Lung (tissue), 11 donors: ENCODE measurements at regions not wholly inside any gene's neighbourhood (a gene's known extent, or its start where the extent isn't known, plus 50 kb on each side); places are given as distances from the start of the nearest gene placed in this dataset.

Experiments used
- ATAC-seq: fragments of 200-7000 bp; cut with Tn5 transposase; one replicate; pipeline ENCODE4 v1.9.1; 2020; ENCODE audit warnings: moderate number of reproducible peaks; ENCODE audit not compliant: insufficient read depth, low FRiP score
- DNase-seq, 3 donors: peaks; one replicate each; pipeline ENCODE4 v3.0.0-alpha.2; 2013 to 2017
- H3K27ac ChIP-seq, 2 donors: one replicate each; pipeline ENCODE4 v1.5.1; 2013; ENCODE audit warnings: mild to moderate bottlenecking in 2 of 2, moderate library complexity in 2 of 2, control low read depth in 1 of 2, inconsistent platforms in 1 of 2, low read depth in 1 of 2, low read length in 1 of 2
- H3K27me3 ChIP-seq, 3 donors: one replicate each; pipeline ENCODE4 v1.5.1; 2013; ENCODE audit warnings: low read length in 2 of 3; ENCODE audit not compliant: control insufficient read depth in 3 of 3, insufficient read depth in 3 of 3
- H3K36me3 ChIP-seq, 4 donors: one replicate each; pipeline ENCODE4 v1.5.1; 2013; ENCODE audit warnings: low read length in 4 of 4, mild to moderate bottlenecking in 1 of 4, moderate library complexity in 1 of 4; ENCODE audit not compliant: control insufficient read depth in 4 of 4, insufficient read depth in 4 of 4
- H3K4me1 ChIP-seq, 5 donors: one replicate each; pipeline ENCODE4 v1.5.1; 2013; ENCODE audit warnings: low read length in 5 of 5, mild to moderate bottlenecking in 2 of 5, moderate library complexity in 1 of 5; ENCODE audit not compliant: control insufficient read depth in 5 of 5, insufficient read depth in 5 of 5
- H3K4me3 ChIP-seq: one replicate; pipeline ENCODE4 v1.5.1; 2013; ENCODE audit warnings: mild to moderate bottlenecking, control low read depth, moderate library complexity
- H3K9ac ChIP-seq, 2 donors: one replicate each; pipeline ENCODE4 v1.5.1; 2013; ENCODE audit warnings: low read length in 2 of 2, control low read depth in 1 of 2; ENCODE audit not compliant: insufficient read depth in 1 of 2
- H3K9me3 ChIP-seq, 4 donors: one replicate each; pipeline ENCODE4 v1.5.1; 2013; ENCODE audit warnings: low read length in 3 of 4, mild to moderate bottlenecking in 1 of 4, moderate library complexity in 1 of 4; ENCODE audit not compliant: control insufficient read depth in 4 of 4, insufficient read depth in 3 of 4
- CTCF ChIP-seq: IDR thresholded peaks from 2 replicates; pipeline ENCODE4 v1.5.1; 2012; ENCODE audit warnings: mild to moderate bottlenecking; ENCODE audit errors: control extremely low read depth, extremely low read depth
- WGBS, 2 donors: extraction: QIAGEN DNeasy Blood & Tissue Kit; methylation state at CpG; one replicate each; pipeline ENCODE4 v1.1.7; 2013; 5-methylcytosine and 5-hydroxymethylcytosine counted together
- donor health status: control.
- donor health status: control.
- donor health status: Bipolar disorder and iron deficiency.
- donor health status: healthy.
- donor health status: DM: yes; HTN: yes; CAD: no.

GRCh38 chr16:86133847-86134375, 234.9 kb downstream of the IRF8 start:
- Histone ChIP-seq H3K36me3 (no peaks in the 10 kb centered on the region), H3K4me1 (peaks cover 0 to 34% (median 3%) of the 10 kb centered on the region in 5 donors), H3K9ac (no peak overlapping the region), H3K27me3 (no peaks in the 10 kb centered on the region), H3K9me3 (no peaks in the 10 kb centered on the region), H3K27ac (no peak overlapping the region), H3K4me3 (no peak overlapping the region)
- WGBS, 2 donors = 90 to 94% methylated on average over 9 of the region's 9 CpGs
- DNase-seq = no peak
- TF ChIP-seq CTCF = no peak
- no peak for ATAC-seq

- WGBS, 2 donors = 70 to 71% methylated on average over 12 of the region's 12 CpGs
- no peak overlapping the region for H3K9ac ChIP-seq
- H3K27ac ChIP-seq = no peak overlapping the region
- no peak overlapping the region for H3K4me3 ChIP-seq
- H3K36me3 ChIP-seq = no peaks in the 10 kb centered on the region
- DNase-seq = peak in 2 of 3 donors; percentile 49 to 57
- no peak for TF ChIP-seq CTCF
- ATAC-seq = no peak
- no peaks in the 10 kb centered on the region for H3K27me3 ChIP-seq
- no peaks in the 10 kb centered on the region for H3K9me3 ChIP-seq
- H3K4me1 ChIP-seq = peaks cover 0 to 35% (median 3%) of the 10 kb centered on the region in 5 donors
These were observed 236.0 kb downstream of the IRF8 start for GRCh38 chr16:86134802-86135461.

GRCh38 chr16:86137359-86137758, 238.4 kb downstream of the IRF8 start:
- ATAC-seq = no peak
- no peak for TF ChIP-seq CTCF
- Histone ChIP-seq H3K9me3 (no peaks in the 10 kb centered on the region), H3K9ac (no peak overlapping the region), H3K4me3 (no peak overlapping the region), H3K4me1 (peaks cover 0 to 23% (median 2%) of the 10 kb centered on the region in 5 donors), H3K27ac (no peak overlapping the region), H3K36me3 (no peaks in the 10 kb centered on the region), H3K27me3 (no peaks in the 10 kb centered on the region)
- no peak for DNase-seq
- WGBS, 2 donors = 75 to 78% methylated on average over 6 of the region's 6 CpGs
